Gastroesophageal sphincter (tissue), 4 donors: ENCODE measurements at regions not wholly inside any gene's neighbourhood (a gene's known extent, or its start where the extent isn't known, plus 50 kb on each side); places are given as distances from the start of the nearest gene placed in this dataset.
"Not testable (repeated sequence)": the region's sequence is repeated elsewhere in the genome, so short reads cannot be mapped to it uniquely, and the experiment has no call there.

Experiments used
- ATAC-seq: fragments of 150-250 bp; one replicate; pipeline ENCODE4 v1.9.1; 2016; ENCODE audit warnings: mild to moderate bottlenecking, moderate library complexity
- H3K27ac ChIP-seq, 4 donors: fragments of 200-600 bp; sonication (generic) in 3 of 4; 1 replicate in 3 of 4; 2 replicates in 1 of 4; pipeline ENCODE4 v1.5.1; 2016 to 2019
- H3K27me3 ChIP-seq: fragments of 200-600 bp; sonication (generic); one replicate; pipeline ENCODE4 v1.5.1; 2019
- H3K36me3 ChIP-seq, 2 donors: fragments of 200-600 bp; sonication (generic); one replicate each; pipeline ENCODE4 v1.5.1; 2019; ENCODE audit warnings: control low read depth in 1 of 2
- H3K4me1 ChIP-seq, 3 donors: fragments of 200-600 bp; sonication (generic); 1 replicate in 2 of 3; 2 replicates in 1 of 3; pipeline ENCODE4 v1.5.1; 2016 to 2019; ENCODE audit warnings: control low read depth in 2 of 3
- H3K4me3 ChIP-seq, 2 donors: fragments of 200-600 bp; sonication (generic); one replicate each; pipeline ENCODE4 v1.5.1; 2019; ENCODE audit warnings: mild to moderate bottlenecking in 1 of 2, moderate library complexity in 1 of 2
- H3K9me3 ChIP-seq, 3 donors: fragments of 200-600 bp; sonication (generic); one replicate each; pipeline ENCODE4 v1.5.1; 2017 to 2019; ENCODE audit warnings: control low read depth in 2 of 3
- CTCF ChIP-seq, 4 experiments: fragments of 200-600 bp in 2 of 4; fragments of 450-650 bp in 2 of 4; sonication (generic) in 1 of 4; IDR thresholded peaks; one replicate each; pipeline ENCODE4 v1.5.1; 2017 to 2019; ENCODE audit warnings: antibody characterized with exemption in 4 of 4, mild to moderate bottlenecking in 2 of 4, moderate library complexity in 2 of 4
- EP300 ChIP-seq: sonication (generic); formaldehyde crosslinking; IDR thresholded peaks from one replicate; pipeline ENCODE4 v1.6.1; 2017; ENCODE audit warnings: antibody characterized with exemption, mild to moderate bottlenecking
- POLR2A ChIP-seq, 2 donors: fragments of 450-650 bp; IDR thresholded peaks; one replicate each; pipeline ENCODE4 v1.6.1; 2017; ENCODE audit warnings: antibody characterized with exemption in 2 of 2, mild to moderate bottlenecking in 2 of 2, moderate library complexity in 1 of 2
- POLR2AphosphoS5 ChIP-seq: sonication (generic); formaldehyde crosslinking; IDR thresholded peaks from one replicate; pipeline ENCODE4 v1.6.1; 2017; ENCODE audit warnings: antibody characterized with exemption
- WGBS, 2 donors: methylation state at CpG; one replicate each; pipeline ENCODE4 v1.1.5; 2018; ENCODE audit warnings: low coverage in 1 of 2; 5-methylcytosine and 5-hydroxymethylcytosine counted together

DNA sequence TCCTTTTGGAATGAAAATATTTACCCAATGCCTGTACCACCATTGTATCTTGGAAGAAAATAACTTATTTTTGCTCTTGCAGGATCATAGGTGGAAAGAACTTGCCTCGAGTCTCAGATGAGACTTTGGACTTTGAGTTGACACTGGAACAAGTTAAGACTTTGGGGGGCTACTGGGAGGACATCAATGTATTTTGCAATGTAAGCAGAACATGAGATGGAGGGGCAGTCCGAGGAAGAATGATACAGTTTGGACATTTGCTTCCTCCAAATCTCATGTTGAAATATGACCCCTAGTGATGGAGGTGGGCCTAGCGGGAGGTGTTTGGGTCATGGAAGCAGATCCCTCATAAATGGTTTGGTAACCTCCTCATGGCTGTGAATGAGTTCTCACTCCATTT lies 1428.6 kb downstream of the ZPLD1 start:
- Histone ChIP-seq H3K4me3 (no peak overlapping the region), H3K27ac (no peak overlapping the region), H3K9me3 (no peaks in the 10 kb centered on the region), H3K4me1 (no peaks in the 10 kb centered on the region), H3K36me3 (no peaks in the 10 kb centered on the region), H3K27me3 (no peaks in the 10 kb centered on the region)
- no peak for TF ChIP-seq POLR2AphosphoS5
- 73 to 82% methylated on average over 3 of the region's 3 CpGs for WGBS, 2 donors
- no peak for ATAC-seq

DNA sequence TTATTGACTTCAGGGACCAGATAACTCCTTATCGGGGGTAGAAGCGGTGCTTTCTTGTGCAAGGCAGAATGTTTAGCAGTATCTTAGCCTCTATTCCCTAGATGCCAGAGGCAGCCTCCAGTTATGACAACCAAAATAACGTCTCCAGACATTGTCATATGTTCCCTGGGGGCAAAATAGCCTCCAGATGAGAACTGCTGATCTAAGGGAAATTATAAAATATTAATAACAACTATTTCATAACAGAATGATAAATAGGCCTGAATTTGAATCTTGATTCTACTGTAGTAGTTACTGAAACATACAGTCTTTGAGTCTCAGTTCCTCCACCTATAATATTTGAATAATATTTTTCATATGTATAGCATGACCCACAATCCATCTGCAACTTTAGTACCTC lies 1431.3 kb downstream of the ZPLD1 start:
- ATAC-seq, result no peak

DNA sequence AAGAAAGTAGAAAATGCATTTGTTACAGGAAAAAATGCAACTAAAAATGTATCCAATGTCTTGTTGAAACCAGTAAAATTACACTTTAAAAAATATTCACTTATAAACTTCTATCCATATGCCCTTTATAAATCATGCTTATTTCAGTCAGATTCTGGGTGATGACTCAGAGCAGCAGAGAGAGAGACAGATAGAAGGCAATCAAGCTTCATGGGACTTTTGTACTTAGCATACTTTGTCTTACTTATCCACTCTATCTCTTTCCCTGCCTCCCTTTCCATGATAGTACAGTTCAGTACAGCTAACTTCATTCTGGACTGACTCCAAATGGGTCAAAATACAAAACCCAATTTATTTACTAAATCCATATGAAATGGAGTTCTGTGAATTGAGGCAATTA lies 1438.2 kb downstream of the ZPLD1 start:
- Histone ChIP-seq H3K4me3 (no peak overlapping the region), H3K27me3 (no peaks in the 10 kb centered on the region), H3K27ac (no peak overlapping the region), H3K4me1 (no peaks in the 10 kb centered on the region), H3K36me3 (no peaks in the 10 kb centered on the region), H3K9me3 (no peaks in the 10 kb centered on the region)
- no peak for ATAC-seq
- TF ChIP-seq CTCF (IDR thresholded peaks at IDR 0.05) (no peak), EP300 (no peak), POLR2A (IDR thresholded peaks at IDR 0.05) (no peak), POLR2AphosphoS5 (no peak)

More for the DNA sequence above, 1431.3 kb downstream of the ZPLD1 start:
- TF ChIP-seq POLR2A (IDR thresholded peaks at IDR 0.05), result no peak
- no peak for TF ChIP-seq CTCF (IDR thresholded peaks at IDR 0.05)
- no peak for TF ChIP-seq POLR2AphosphoS5
- no peak for TF ChIP-seq EP300
- Histone ChIP-seq H3K4me3 (no peak overlapping the region), H3K4me1 (no peaks in the 10 kb centered on the region), H3K9me3 (no peaks in the 10 kb centered on the region), H3K27ac (no peak overlapping the region), H3K27me3 (no peaks in the 10 kb centered on the region), H3K36me3 (no peaks in the 10 kb centered on the region)
- WGBS, 2 donors, result 78 to 80% methylated on average over 1 to 3 of the region's 3 CpGs

GRCh38 chr3:103873897-103874545 lies 1439.2 kb downstream of the ZPLD1 start:
- H3K9me3 ChIP-seq, result no peaks in the 10 kb centered on the region
- ATAC-seq, result no peak
- no peaks in the 10 kb centered on the region for H3K36me3 ChIP-seq
- no peak for TF ChIP-seq EP300
- no peak for TF ChIP-seq CTCF (IDR thresholded peaks at IDR 0.05)
- no peak for TF ChIP-seq POLR2AphosphoS5
- TF ChIP-seq POLR2A (IDR thresholded peaks at IDR 0.05), result no peak
- 80 to 89% methylated on average over 1 to 2 of the region's 2 CpGs for WGBS, 2 donors
- H3K4me3 ChIP-seq, result no peak overlapping the region
- H3K27me3 ChIP-seq, result no peaks in the 10 kb centered on the region
- H3K4me1 ChIP-seq, result no peaks in the 10 kb centered on the region
- no peak overlapping the region for H3K27ac ChIP-seq

DNA sequence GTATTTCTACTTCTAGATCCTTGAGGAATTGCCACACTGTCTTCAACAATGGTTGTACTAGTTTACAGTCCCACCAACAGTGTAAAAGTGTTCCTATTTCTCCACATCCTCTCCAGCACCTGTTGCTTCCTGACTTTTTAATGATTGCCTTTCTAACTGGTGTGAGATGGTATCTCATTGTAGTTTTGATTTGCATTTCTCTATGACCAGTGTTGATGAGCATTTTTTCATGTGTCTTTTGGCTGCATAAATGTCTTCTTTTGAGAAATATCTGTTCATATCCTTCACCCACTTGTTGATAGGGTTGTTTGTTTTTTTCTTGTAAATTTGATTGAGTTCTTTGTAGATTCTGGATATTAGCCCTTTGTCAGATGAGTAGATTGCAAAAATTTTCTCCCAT lies 1447.0 kb downstream of the ZPLD1 start:
- H3K36me3 ChIP-seq, H3K27me3 ChIP-seq, H3K9me3 ChIP-seq, ATAC-seq, H3K4me3 ChIP-seq, H3K27ac ChIP-seq, H3K4me1 ChIP-seq: not testable (repeated sequence)

- no peak for TF ChIP-seq EP300
- WGBS, 2 donors, result 60 to 83% methylated on average over 1 of the region's 1 CpG
- no peak overlapping the region for H3K4me3 ChIP-seq
- no peaks in the 10 kb centered on the region for H3K27me3 ChIP-seq
- no peak for ATAC-seq
- no peaks in the 10 kb centered on the region for H3K4me1 ChIP-seq
- H3K27ac ChIP-seq, result no peak overlapping the region
- no peaks in the 10 kb centered on the region for H3K36me3 ChIP-seq
- no peaks in the 10 kb centered on the region for H3K9me3 ChIP-seq
Observed at GRCh38 chr3:103889675-103890074, 1454.9 kb downstream of the ZPLD1 start.
